Liver (tissue), 3 donors: ENCODE measurements at regions not wholly inside any gene's neighbourhood (a gene's known extent, or its start where the extent isn't known, plus 50 kb on each side); places are given as distances from the start of the nearest gene placed in this dataset.
"Not testable (repeated sequence)": the region's sequence is repeated elsewhere in the genome, so short reads cannot be mapped to it uniquely, and the experiment has no call there.

Experiments used
- CTCF ChIP-seq: fragments of 150-350 bp; IDR thresholded peaks from 2 replicates; pipeline ENCODE4 v1.5.1; 2017; ENCODE audit warnings: improper control_type of control experiment, low read depth, low read length; ENCODE audit not compliant: missing input control
- GABPA ChIP-seq, 2 donors: IDR thresholded peaks in 1 of 2; conservative IDR thresholded peaks in 1 of 2; 2 replicates each; pipeline ENCODE4 v1.6.1; 2016; ENCODE audit warnings: antibody characterized with exemption in 2 of 2, mild to moderate bottlenecking in 1 of 2, moderate library complexity in 1 of 2
- HNF4G ChIP-seq: IDR thresholded peaks from 2 replicates; pipeline ENCODE4 v1.6.1; 2016; ENCODE audit warnings: antibody characterized with exemption
- JUND ChIP-seq, 2 donors: IDR thresholded peaks; 2 replicates each; pipeline ENCODE4 v1.6.1; 2016; ENCODE audit warnings: antibody characterized with exemption in 2 of 2
- RXRA ChIP-seq, 2 donors: IDR thresholded peaks; 2 replicates each; pipeline ENCODE4 v1.6.1; 2017 to 2018; ENCODE audit warnings: antibody characterized with exemption in 2 of 2, mild to moderate bottlenecking in 1 of 2
- YY1 ChIP-seq: IDR thresholded peaks from 2 replicates; pipeline ENCODE4 v1.6.1; 2016; ENCODE audit warnings: antibody characterized with exemption, mild to moderate bottlenecking
- TF ChIP-seq, protein P1 (sequence below): IDR thresholded peaks from 2 replicates; pipeline ENCODE4 v1.6.1; 2016; ENCODE audit warnings: antibody characterized with exemption, mild to moderate bottlenecking
- donor health status: healthy.
- donor health status: healthy.

DNA sequence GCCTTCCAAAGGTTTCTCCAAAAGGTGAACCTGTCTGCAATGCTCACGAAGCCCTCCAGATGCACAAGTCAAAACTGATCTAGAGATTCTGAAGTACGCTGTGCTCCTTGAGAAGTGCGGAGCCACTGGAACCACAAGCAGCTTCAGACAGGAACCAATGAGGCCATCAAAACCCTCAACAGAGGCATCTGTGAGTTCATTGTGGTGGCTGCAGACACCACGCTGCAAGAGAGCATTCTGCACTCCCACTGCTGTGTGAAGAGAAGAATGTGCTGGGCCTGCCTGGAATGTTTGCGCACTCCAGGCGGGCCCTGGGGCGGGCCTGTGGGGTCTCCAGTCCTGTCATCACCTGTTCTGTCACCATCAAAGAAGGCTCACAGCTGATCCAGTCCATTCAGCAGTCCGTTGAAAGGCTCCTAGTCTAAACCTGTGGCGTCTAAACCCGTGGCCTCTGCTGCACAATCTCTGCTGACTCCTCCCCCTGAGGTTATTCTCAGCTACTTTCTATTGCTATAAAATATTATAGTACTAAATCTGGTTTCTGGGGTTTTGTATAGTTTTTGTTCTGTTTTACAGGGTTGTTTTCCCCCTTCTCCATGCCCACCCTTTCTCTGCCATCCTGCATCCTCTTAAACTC, 111.6 kb downstream of the PPIAL4A start:
- TF ChIP-seq YY1; CTCF; RXRA (IDR thresholded peaks at IDR 0.05); HNF4G; GABPA (IDR thresholded peaks at IDR 0.05 in 1 of 2, conservative IDR thresholded peaks at IDR 0.05 in 1 of 2); JUND (IDR thresholded peaks at IDR 0.05): not testable (repeated sequence)
- TF ChIP-seq, protein P1, sequence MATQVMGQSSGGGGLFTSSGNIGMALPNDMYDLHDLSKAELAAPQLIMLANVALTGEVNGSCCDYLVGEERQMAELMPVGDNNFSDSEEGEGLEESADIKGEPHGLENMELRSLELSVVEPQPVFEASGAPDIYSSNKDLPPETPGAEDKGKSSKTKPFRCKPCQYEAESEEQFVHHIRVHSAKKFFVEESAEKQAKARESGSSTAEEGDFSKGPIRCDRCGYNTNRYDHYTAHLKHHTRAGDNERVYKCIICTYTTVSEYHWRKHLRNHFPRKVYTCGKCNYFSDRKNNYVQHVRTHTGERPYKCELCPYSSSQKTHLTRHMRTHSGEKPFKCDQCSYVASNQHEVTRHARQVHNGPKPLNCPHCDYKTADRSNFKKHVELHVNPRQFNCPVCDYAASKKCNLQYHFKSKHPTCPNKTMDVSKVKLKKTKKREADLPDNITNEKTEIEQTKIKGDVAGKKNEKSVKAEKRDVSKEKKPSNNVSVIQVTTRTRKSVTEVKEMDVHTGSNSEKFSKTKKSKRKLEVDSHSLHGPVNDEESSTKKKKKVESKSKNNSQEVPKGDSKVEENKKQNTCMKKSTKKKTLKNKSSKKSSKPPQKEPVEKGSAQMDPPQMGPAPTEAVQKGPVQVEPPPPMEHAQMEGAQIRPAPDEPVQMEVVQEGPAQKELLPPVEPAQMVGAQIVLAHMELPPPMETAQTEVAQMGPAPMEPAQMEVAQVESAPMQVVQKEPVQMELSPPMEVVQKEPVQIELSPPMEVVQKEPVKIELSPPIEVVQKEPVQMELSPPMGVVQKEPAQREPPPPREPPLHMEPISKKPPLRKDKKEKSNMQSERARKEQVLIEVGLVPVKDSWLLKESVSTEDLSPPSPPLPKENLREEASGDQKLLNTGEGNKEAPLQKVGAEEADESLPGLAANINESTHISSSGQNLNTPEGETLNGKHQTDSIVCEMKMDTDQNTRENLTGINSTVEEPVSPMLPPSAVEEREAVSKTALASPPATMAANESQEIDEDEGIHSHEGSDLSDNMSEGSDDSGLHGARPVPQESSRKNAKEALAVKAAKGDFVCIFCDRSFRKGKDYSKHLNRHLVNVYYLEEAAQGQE = not testable (repeated sequence)
